PC-9 (cell line): ENCODE measurements at regions not wholly inside any gene's neighbourhood (a gene's known extent, or its start where the extent isn't known, plus 50 kb on each side); places are given as distances from the start of the nearest gene placed in this dataset.

Source experiments
- BruUV-seq: library from RNA; stranded (reverse); fragments of 400-500 nt; replicated peaks from 2 replicates; lab custom pipeline; 2021; lab: Mats Ljungman, UMichigan
- CTCF ChIA-PET: fragments of 300-600 bp; sonication (Branson Sonifier 250); formaldehyde crosslinking; loops from one replicate; lab custom pipeline; 2022; ENCODE audit warnings: antibody characterized with exemption; lab: Charles Lee
- POLR2A ChIA-PET: fragments of 300-600 bp; sonication (Branson Sonifier 250); formaldehyde crosslinking; loops from one replicate; lab custom pipeline; 2022; ENCODE audit warnings: antibody characterized with exemption; ENCODE audit not compliant: unreplicated experiment; lab: Charles Lee
- DNase-seq, 2 experiments: peaks; one replicate each; pipeline versions ENCODE4 v3.0.0 to v3.0.0-alpha.2; 2015 to 2022; ENCODE audit warnings: mixed read lengths in 1 of 2
- H2AFZ ChIP-seq: fragments of 200-600 bp; sonication (generic); 2 replicates; pipeline ENCODE4 v1.8.1; 2017; ENCODE audit warnings: antibody characterized with exemption
- H3F3A ChIP-seq: fragments of 200-600 bp; sonication (generic); 2 replicates; pipeline ENCODE4 v1.8.1; 2017; ENCODE audit warnings: antibody characterized with exemption, mild to moderate bottlenecking, low read depth; ENCODE audit not compliant: insufficient read depth
- H3K27ac ChIP-seq: fragments of 200-600 bp; sonication (generic); 2 replicates; pipeline ENCODE4 v1.6.1; 2016; ENCODE audit warnings: mixed run types
- H3K27me3 ChIP-seq: fragments of 200-600 bp; sonication (generic); 2 replicates; pipeline ENCODE4 v1.6.1; 2016; ENCODE audit warnings: low read depth, mixed run types; ENCODE audit not compliant: insufficient read depth
- H3K36me3 ChIP-seq: fragments of 200-600 bp; sonication (generic); 2 replicates; pipeline ENCODE4 v1.6.1; 2016; ENCODE audit warnings: low read depth, mixed run types
- H3K4me1 ChIP-seq: fragments of 200-600 bp; sonication (generic); replicated peaks from 2 replicates; pipeline ENCODE4 v1.6.1; 2016; ENCODE audit warnings: mixed run types; ENCODE audit not compliant: insufficient read depth
- H3K4me2 ChIP-seq: fragments of 200-600 bp; sonication (generic); 2 replicates; pipeline ENCODE4 v1.6.1; 2017; ENCODE audit warnings: mixed run types
- H3K4me3 ChIP-seq: fragments of 200-600 bp; sonication (generic); 2 replicates; pipeline ENCODE4 v1.6.1; 2016; ENCODE audit warnings: mixed run types
- H3K79me2 ChIP-seq: fragments of 200-600 bp; sonication (generic); 2 replicates; pipeline ENCODE4 v1.6.1; 2017; ENCODE audit warnings: low read depth, mixed run types
- H3K9me2 ChIP-seq: fragments of 200-600 bp; sonication (generic); 2 replicates; pipeline ENCODE4 v1.8.1; 2017; ENCODE audit warnings: mild to moderate bottlenecking; ENCODE audit not compliant: insufficient read depth
- H3K9me3 ChIP-seq: fragments of 200-600 bp; sonication (generic); 2 replicates; pipeline ENCODE4 v1.8.1; 2016; ENCODE audit warnings: low read depth; ENCODE audit not compliant: insufficient read depth
- H4K20me1 ChIP-seq: fragments of 200-600 bp; sonication (generic); 2 replicates; pipeline ENCODE4 v1.8.1; 2017; ENCODE audit not compliant: insufficient read depth
- EZH2 ChIP-seq: fragments of 200-600 bp; sonication (generic); IDR thresholded peaks from 2 replicates; pipeline ENCODE4 v1.8.0; 2017; ENCODE audit warnings: antibody characterized with exemption, low read depth
- intact Hi-C: fragments of 100-400 bp; cut with micrococcal nuclease; formaldehyde crosslinking; loops from one replicate; pipeline ENCODE4 v1.10.0; 2022; ENCODE audit not compliant: unreplicated experiment
- TF ChIP-seq, protein P1 (sequence below): fragments of 200-600 bp; sonication (generic); conservative IDR thresholded peaks from 2 replicates; pipeline ENCODE4 v1.6.1; 2017; ENCODE audit warnings: mixed run types, antibody characterized with exemption, mild to moderate bottlenecking, moderate library complexity

DNA sequence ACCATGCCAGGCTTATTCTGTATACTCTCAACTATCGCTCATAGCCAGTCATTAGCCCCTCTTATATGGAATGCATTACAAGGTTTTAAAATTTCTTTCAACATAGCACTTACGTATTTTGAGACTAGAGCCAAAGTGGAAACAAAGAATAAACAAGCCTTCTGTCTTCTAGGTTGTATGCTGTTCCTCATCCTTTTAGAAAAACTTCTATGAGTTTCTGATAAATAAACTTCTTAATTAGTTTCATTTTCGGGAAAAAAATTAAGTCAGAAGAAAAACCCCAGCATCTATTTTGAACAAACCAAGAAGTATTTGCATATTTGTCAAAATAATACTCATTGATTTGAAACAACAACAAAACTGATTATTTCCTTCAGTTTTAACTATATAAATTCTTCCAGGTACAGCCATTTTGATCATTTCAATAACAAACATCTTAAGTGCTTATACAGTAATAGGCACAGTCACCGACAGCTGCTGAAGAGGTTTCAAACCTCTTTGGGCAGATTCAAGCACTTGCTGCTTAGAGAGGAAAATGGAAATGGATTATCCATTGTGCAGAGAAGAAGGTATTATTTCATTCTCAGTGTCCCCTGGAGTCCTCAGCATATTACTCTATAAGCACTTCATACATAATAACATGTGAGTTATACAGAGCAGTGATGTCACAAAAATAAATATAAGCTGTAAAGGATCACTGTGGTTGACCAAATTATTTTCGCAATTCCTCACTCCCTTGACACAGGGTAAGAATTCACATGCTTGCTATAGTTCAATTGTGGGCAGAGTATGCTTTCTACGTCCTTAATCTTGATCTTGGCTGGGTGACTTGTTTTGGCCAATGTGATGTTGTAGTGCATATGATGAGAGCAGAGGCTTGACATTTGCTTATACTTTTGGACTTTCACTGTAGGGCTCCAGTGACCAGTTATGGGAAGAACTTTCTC is 833.8 kb downstream of the TRIB2 start:
- Histone ChIP-seq H3K4me1 (0 out of 2 replicates have a peak, but pooled peaks cover under 1% of the 10 kb centered on the region), H3K9me3 (no peaks in the 10 kb centered on the region), H3K36me3 (no peaks in the 10 kb centered on the region), H3K27me3 (no peaks in the 10 kb centered on the region), H3K4me3 (no peak overlapping the region), H3K9me2 (no peaks in the 10 kb centered on the region), H3K27ac (no peak overlapping the region), H2AFZ (no peak overlapping the region), H3K79me2 (no peaks in the 10 kb centered on the region), H4K20me1 (no peaks in the 10 kb centered on the region), H3K4me2 (no peak overlapping the region), H3F3A (no peaks in the 10 kb centered on the region)
- CTCF ChIA-PET = no interaction called here
- DNase-seq = no peak
- TF ChIP-seq, protein P1, sequence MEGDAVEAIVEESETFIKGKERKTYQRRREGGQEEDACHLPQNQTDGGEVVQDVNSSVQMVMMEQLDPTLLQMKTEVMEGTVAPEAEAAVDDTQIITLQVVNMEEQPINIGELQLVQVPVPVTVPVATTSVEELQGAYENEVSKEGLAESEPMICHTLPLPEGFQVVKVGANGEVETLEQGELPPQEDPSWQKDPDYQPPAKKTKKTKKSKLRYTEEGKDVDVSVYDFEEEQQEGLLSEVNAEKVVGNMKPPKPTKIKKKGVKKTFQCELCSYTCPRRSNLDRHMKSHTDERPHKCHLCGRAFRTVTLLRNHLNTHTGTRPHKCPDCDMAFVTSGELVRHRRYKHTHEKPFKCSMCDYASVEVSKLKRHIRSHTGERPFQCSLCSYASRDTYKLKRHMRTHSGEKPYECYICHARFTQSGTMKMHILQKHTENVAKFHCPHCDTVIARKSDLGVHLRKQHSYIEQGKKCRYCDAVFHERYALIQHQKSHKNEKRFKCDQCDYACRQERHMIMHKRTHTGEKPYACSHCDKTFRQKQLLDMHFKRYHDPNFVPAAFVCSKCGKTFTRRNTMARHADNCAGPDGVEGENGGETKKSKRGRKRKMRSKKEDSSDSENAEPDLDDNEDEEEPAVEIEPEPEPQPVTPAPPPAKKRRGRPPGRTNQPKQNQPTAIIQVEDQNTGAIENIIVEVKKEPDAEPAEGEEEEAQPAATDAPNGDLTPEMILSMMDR = no peak
- no peak for TF ChIP-seq EZH2
- no TSS peak for BruUV-seq
- intact Hi-C loops = no loop called here
- POLR2A ChIA-PET = no interaction called here

DNA sequence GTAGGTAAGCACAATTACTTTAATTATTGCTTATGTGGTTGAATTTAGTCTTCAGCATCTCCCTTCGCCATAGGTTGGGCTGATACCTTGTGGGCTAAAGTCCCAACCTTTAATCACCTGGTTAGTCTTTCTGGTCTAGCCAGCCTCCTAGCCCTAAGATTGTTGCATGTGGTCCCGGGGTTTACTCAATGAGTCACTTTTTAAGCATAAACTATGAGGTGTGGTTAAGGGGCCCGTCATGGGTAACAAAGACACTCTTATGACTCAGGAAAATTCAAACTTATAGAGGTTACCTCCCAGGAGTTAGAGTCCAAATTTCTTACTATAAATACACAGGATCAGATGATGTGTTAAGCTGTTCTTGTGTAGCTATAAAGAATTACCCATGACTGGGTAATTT is 841.6 kb downstream of the TRIB2 start:
- Histone ChIP-seq H3K4me2 (peak overlapping the region; percentile 30), H3K9me3 (0 out of 2 replicates have a peak, but pooled peaks cover 3% of the 10 kb centered on the region), H2AFZ (no peak overlapping the region), H3K79me2 (no peaks in the 10 kb centered on the region), H3F3A (0 out of 2 replicates have a peak, but pooled peaks cover 6% of the 10 kb centered on the region), H3K36me3 (no peaks in the 10 kb centered on the region), H3K4me3 (no peak overlapping the region), H3K9me2 (no peaks in the 10 kb centered on the region), H3K4me1 (peaks cover 13% of the 10 kb centered on the region), H3K27me3 (no peaks in the 10 kb centered on the region), H3K27ac (peak overlapping the region; percentile 42; the same call in 1 of the 2 replicates), H4K20me1 (no peaks in the 10 kb centered on the region)
- ChIA-PET POLR2A (interaction anchor here (0.6 to 0.7 kb wide), 2 partner anchors 10 to 873 kb away, joined by 4 to 8 read pairs; no protein-coding TSS in a partner anchor), CTCF (no interaction called here)
- peak; percentile 36 to 83 for DNase-seq
- TF ChIP-seq EZH2 = no peak
- TF ChIP-seq, protein P1 = no peak
- intact Hi-C loops = no loop called here
- BruUV-seq = no TSS peak

- Histone ChIP-seq H3K4me3 (no peak overlapping the region), H3K27ac (no peak overlapping the region), H3F3A (0 out of 2 replicates have a peak, but pooled peaks cover 6% of the 10 kb centered on the region), H3K4me1 (peaks cover 13% of the 10 kb centered on the region), H2AFZ (no peak overlapping the region), H3K9me2 (no peaks in the 10 kb centered on the region), H3K79me2 (no peaks in the 10 kb centered on the region), H3K36me3 (no peaks in the 10 kb centered on the region), H3K9me3 (0 out of 2 replicates have a peak, but pooled peaks cover 3% of the 10 kb centered on the region), H4K20me1 (no peaks in the 10 kb centered on the region), H3K4me2 (no peak overlapping the region), H3K27me3 (no peaks in the 10 kb centered on the region)
- POLR2A ChIA-PET = no interaction called here
- CTCF ChIA-PET = no interaction called here
- DNase-seq = no peak
- intact Hi-C loops = no loop called here
- no peak for TF ChIP-seq EZH2
- TF ChIP-seq, protein P1 = no peak
- no TSS peak for BruUV-seq
Observed at GRCh38 chr2:13560322-13560721, 843.6 kb downstream of the TRIB2 start.
